GM20000 (cell line): ENCODE measurements at regions not wholly inside any gene's neighbourhood (a gene's known extent, or its start where the extent isn't known, plus 50 kb on each side); places are given as distances from the start of the nearest gene placed in this dataset.

Experiments
- DNase-seq: peaks from one replicate; pipeline ENCODE4 v3.0.0; 2012; ENCODE audit warnings: low spot score
- CTCF ChIP-seq: IDR thresholded peaks from 2 replicates; pipeline ENCODE4 v1.5.1; 2012; ENCODE audit warnings: mild to moderate bottlenecking, control low read depth; ENCODE audit errors: extremely low read depth, missing control alignments

GRCh38 chr15:98051734-98052133 lies 91.2 kb downstream of the ARRDC4 start:
- DNase-seq = no peak
- no peak for TF ChIP-seq CTCF

- no peak for DNase-seq
- TF ChIP-seq CTCF = no peak
Measured at GRCh38 chr15:98057453-98057852, 97.0 kb downstream of the ARRDC4 start.

GRCh38 chr15:98062869-98063268 lies 102.4 kb downstream of the ARRDC4 start:
- no peak for TF ChIP-seq CTCF
- DNase-seq = no peak

GRCh38 chr15:98063315-98063714 lies 102.8 kb downstream of the ARRDC4 start:
- no peak for DNase-seq
- TF ChIP-seq CTCF = no peak

GRCh38 chr15:98063871-98064270 lies 103.4 kb downstream of the ARRDC4 start:
- DNase-seq = no peak
- TF ChIP-seq CTCF = no peak

GRCh38 chr15:98067339-98067738 lies 106.8 kb downstream of the ARRDC4 start:
- no peak for TF ChIP-seq CTCF
- DNase-seq = no peak

GRCh38 chr15:98069256-98069655 lies 108.8 kb downstream of the ARRDC4 start:
- DNase-seq = no peak

More at GRCh38 chr15:98069256-98069655, 108.8 kb downstream of the ARRDC4 start:
- TF ChIP-seq CTCF = no peak
